Astrocyte (in vitro differentiated cells and primary cell): ENCODE measurements at regions not wholly inside any gene's neighbourhood (a gene's known extent, or its start where the extent isn't known, plus 50 kb on each side); places are given as distances from the start of the nearest gene placed in this dataset.

Experiments
- DNase-seq: peaks from one replicate; pipeline ENCODE4 v3.0.0-alpha.2; 2010; ENCODE audit warnings: low read depth
- FAIRE-seq: peaks from 2 replicates; lab custom pipeline; 2011; peaks lifted over from hg19 to GRCh38; lab: Jason Lieb, UNC
- H2AFZ ChIP-seq: 2 replicates; pipeline ENCODE4 v1.6.0; 2012; ENCODE audit warnings: low read depth, low read length, inconsistent platforms
- H3K27ac ChIP-seq: 2 replicates; pipeline ENCODE4 v1.5.1; 2011; ENCODE audit warnings: low read depth, low read length, inconsistent platforms
- H3K27me3 ChIP-seq: 2 replicates; pipeline ENCODE4 v1.6.0; 2011; ENCODE audit warnings: low read length, inconsistent platforms; ENCODE audit not compliant: insufficient read depth
- H3K36me3 ChIP-seq: 2 replicates; pipeline ENCODE4 v1.5.1; 2011; ENCODE audit warnings: low read length, inconsistent platforms; ENCODE audit not compliant: insufficient read depth
- H3K4me1 ChIP-seq: 2 replicates; pipeline ENCODE4 v1.5.1; 2011; ENCODE audit warnings: low read length, inconsistent platforms; ENCODE audit not compliant: insufficient read depth
- H3K4me2 ChIP-seq: 2 replicates; pipeline ENCODE4 v1.6.0; 2012; ENCODE audit warnings: low read length, inconsistent platforms
- H3K4me3 ChIP-seq: 2 replicates; pipeline ENCODE4 v1.5.1; 2011; ENCODE audit warnings: low read depth, mild to moderate bottlenecking, low read length, inconsistent platforms; ENCODE audit not compliant: insufficient read depth
- H3K79me2 ChIP-seq: 2 replicates; pipeline ENCODE4 v1.6.0; 2012; ENCODE audit warnings: mild to moderate bottlenecking, low read length, inconsistent platforms; ENCODE audit not compliant: insufficient read depth
- H3K9ac ChIP-seq: 2 replicates; pipeline ENCODE4 v1.6.0; 2012; ENCODE audit warnings: mild to moderate bottlenecking, low read length, inconsistent platforms
- H3K9me3 ChIP-seq: 2 replicates; pipeline ENCODE4 v1.5.1; 2012; ENCODE audit warnings: low read depth, mild to moderate bottlenecking, low read length, inconsistent platforms; ENCODE audit not compliant: insufficient read depth
- H4K20me1 ChIP-seq: 2 replicates; pipeline ENCODE4 v1.6.0; 2012; ENCODE audit warnings: low read length, inconsistent platforms; ENCODE audit not compliant: insufficient read depth
- H3K27ac Mint-ChIP-seq: one replicate; pipeline ENCODE4 v1.8.0; 2021; ENCODE audit warnings: mild to moderate bottlenecking, mixed read lengths; ENCODE audit not compliant: unreplicated experiment
- H3K27me3 Mint-ChIP-seq: one replicate; pipeline ENCODE4 v1.8.0; 2021; ENCODE audit warnings: low read depth, mixed read lengths; ENCODE audit not compliant: unreplicated experiment
- H3K36me3 Mint-ChIP-seq: one replicate; pipeline ENCODE4 v1.8.0; 2021; ENCODE audit warnings: low read depth, mixed read lengths; ENCODE audit not compliant: unreplicated experiment
- H3K4me1 Mint-ChIP-seq: one replicate; pipeline ENCODE4 v1.8.0; 2021; ENCODE audit warnings: low read depth, mixed read lengths; ENCODE audit not compliant: unreplicated experiment
- H3K4me3 Mint-ChIP-seq: one replicate; pipeline ENCODE4 v1.8.0; 2021; ENCODE audit warnings: mild to moderate bottlenecking, moderate library complexity, mixed read lengths; ENCODE audit not compliant: unreplicated experiment
- H3K9me3 Mint-ChIP-seq: one replicate; pipeline ENCODE4 v1.8.0; 2021; ENCODE audit warnings: mild to moderate bottlenecking, mixed read lengths; ENCODE audit not compliant: unreplicated experiment
- CTCF ChIP-seq: IDR thresholded peaks from 2 replicates; pipeline ENCODE4 v1.5.1; 2011; ENCODE audit warnings: low read depth, mild to moderate bottlenecking, inconsistent platforms, low read length, moderate library complexity; ENCODE audit not compliant: insufficient read depth
- EZH2 ChIP-seq: IDR thresholded peaks from 2 replicates; pipeline ENCODE4 v1.6.1; 2012; ENCODE audit warnings: mild to moderate bottlenecking, low read length, inconsistent platforms; ENCODE audit not compliant: insufficient read depth

GRCh38 chr22:22159384-22159783 lies 85.2 kb upstream of the VPREB1 start:
- Histone ChIP-seq H4K20me1 (no peaks in the 10 kb centered on the region), H3K79me2 (no peaks in the 10 kb centered on the region), H3K4me3 (no peak overlapping the region), H3K4me2 (no peak overlapping the region), H3K4me1 (no peaks in the 10 kb centered on the region), H3K36me3 (no peaks in the 10 kb centered on the region), H3K27ac (no peak overlapping the region), H3K9ac (no peak overlapping the region), H2AFZ (no peak overlapping the region), H3K9me3 (no peaks in the 10 kb centered on the region), H3K27me3 (peaks cover 19% of the 10 kb centered on the region)
- no peak overlapping the region for H3K4me3 Mint-ChIP-seq
- DNase-seq (no peak), FAIRE-seq (no peak)
- H3K36me3 Mint-ChIP-seq, result no peaks in the 10 kb centered on the region
- TF ChIP-seq EZH2 (no peak), CTCF (no peak)
- no peaks in the 10 kb centered on the region for H3K4me1 Mint-ChIP-seq
- H3K9me3 Mint-ChIP-seq, result peaks cover 7% of the 10 kb centered on the region
- H3K27ac Mint-ChIP-seq, result no peak overlapping the region
- H3K27me3 Mint-ChIP-seq, result peaks cover 59% of the 10 kb centered on the region

GRCh38 chr22:22158965-22159364 lies 85.6 kb upstream of the VPREB1 start:
- H3K27me3 ChIP-seq, result peaks cover 19% of the 10 kb centered on the region

More at GRCh38 chr22:22158965-22159364, 85.6 kb upstream of the VPREB1 start:
- no peaks in the 10 kb centered on the region for H3K79me2 ChIP-seq
- H3K27ac ChIP-seq, result no peak overlapping the region
- no peak overlapping the region for H3K27ac Mint-ChIP-seq
- no peaks in the 10 kb centered on the region for H3K36me3 Mint-ChIP-seq
- no peaks in the 10 kb centered on the region for H3K9me3 ChIP-seq
- no peaks in the 10 kb centered on the region for H3K36me3 ChIP-seq
- FAIRE-seq (no peak), DNase-seq (no peak)
- no peak overlapping the region for H3K4me2 ChIP-seq
- H3K4me3 ChIP-seq, result no peak overlapping the region
- no peaks in the 10 kb centered on the region for H3K4me1 ChIP-seq
- H3K4me3 Mint-ChIP-seq, result no peak overlapping the region
- no peak overlapping the region for H3K9ac ChIP-seq
- TF ChIP-seq CTCF, result no peak
- no peak for TF ChIP-seq EZH2
- peaks cover 59% of the 10 kb centered on the region for H3K27me3 Mint-ChIP-seq
- no peaks in the 10 kb centered on the region for H3K4me1 Mint-ChIP-seq
- H3K9me3 Mint-ChIP-seq, result peaks cover 7% of the 10 kb centered on the region
- H4K20me1 ChIP-seq, result no peaks in the 10 kb centered on the region
- H2AFZ ChIP-seq, result no peak overlapping the region
